ENCODE measurements at regions not wholly inside any gene's neighbourhood (a gene's known extent, or its start where the extent isn't known, plus 50 kb on each side); places are given as distances from the start of the nearest gene placed in this dataset.
A peak's percentile ranks its signal among the peaks of the same experiment; 100 is the strongest.

DNA sequence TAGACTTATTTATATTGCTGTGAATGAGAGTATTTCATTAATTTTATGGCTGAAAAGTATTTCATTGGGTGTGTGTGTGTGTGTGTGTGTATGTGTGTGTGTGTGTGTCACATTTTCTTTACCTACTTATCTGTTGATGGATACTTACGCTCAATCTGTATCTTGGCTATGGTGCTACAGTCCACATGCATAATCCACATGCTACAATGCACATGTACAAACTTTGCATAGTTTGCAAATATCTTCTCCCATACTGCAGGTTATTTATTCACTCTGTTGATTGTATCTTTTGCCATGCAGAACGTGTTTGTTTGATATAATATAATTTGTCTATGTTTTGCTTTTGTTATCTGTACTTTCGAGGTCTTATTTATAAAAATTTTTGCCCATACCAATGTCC lies 167.8 kb downstream of the RAB28 start:
- DNase-seq: no peak

GRCh38 chr4:13313856-13314255 lies 170.3 kb downstream of the RAB28 start:
- DNase-seq: no peak

- no peak for DNase-seq
Measured at GRCh38 chr4:13312264-13312663, 171.9 kb downstream of the RAB28 start.

GRCh38 chr4:13309751-13310150 lies 174.4 kb downstream of the RAB28 start:
- no peak for DNase-seq

- no peak for DNase-seq
Measured at GRCh38 chr4:13306356-13306755, 177.8 kb downstream of the RAB28 start.

GRCh38 chr4:13302876-13303275 lies 181.3 kb downstream of the RAB28 start:
- DNase-seq: no peak

- no peak for DNase-seq
Measured at GRCh38 chr4:13299343-13299742, 184.8 kb downstream of the RAB28 start.

DNA sequence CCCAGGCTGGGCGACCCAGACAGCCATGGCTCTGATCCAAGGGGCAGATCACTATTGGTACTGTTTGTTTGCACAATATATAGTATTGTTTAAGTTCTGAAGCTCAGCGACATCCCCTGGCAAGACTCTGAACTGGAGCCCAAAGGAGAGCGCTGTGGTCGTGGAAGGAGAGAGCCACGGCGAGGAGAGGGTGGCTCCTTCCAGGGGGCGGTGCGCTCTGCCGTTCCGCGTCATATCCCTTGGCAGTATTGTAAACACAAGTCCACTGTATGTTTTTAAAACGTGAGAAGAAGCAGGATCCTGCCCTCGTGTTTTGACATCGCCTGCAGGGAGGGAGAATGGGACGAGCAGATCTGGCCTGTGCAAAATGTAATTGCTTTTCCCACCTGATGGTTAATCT lies 185.5 kb downstream of the RAB28 start:
- DNase-seq: peak; percentile 75

GRCh38 chr4:13296986-13297385 lies 187.2 kb downstream of the RAB28 start:
- no peak for DNase-seq

DNA sequence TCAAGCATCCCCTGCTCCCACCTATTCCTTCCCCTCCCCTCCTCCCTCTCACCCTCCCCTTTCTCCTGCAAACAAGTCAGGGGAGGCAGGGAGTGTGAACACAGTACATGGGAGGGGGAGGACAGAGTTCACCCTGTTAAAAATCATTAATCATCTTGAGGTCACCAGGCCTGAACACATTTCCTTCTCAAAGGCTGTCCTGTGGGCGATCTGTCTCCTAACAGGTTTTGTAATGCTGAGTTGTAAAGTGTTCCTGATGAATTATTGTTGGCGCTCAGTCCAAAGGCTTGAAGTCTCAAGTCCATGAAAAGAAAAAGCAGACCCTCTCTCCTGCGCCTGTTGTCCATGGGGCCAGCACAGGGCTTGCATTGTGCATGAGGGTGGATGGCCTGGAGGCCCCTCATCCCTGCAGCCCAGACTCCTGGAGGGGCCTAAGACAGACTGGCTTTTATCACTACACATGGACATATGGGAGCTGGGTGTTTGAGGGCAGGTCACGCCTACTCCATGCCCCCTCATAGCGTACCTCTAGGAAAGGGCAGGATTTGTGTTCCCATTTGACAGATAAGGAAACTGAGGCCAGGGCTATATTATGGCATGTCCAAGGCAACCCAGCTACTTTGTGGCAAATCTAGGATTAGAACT lies 189.1 kb downstream of the RAB28 start:
- peak; percentile 34 for DNase-seq

DNA sequence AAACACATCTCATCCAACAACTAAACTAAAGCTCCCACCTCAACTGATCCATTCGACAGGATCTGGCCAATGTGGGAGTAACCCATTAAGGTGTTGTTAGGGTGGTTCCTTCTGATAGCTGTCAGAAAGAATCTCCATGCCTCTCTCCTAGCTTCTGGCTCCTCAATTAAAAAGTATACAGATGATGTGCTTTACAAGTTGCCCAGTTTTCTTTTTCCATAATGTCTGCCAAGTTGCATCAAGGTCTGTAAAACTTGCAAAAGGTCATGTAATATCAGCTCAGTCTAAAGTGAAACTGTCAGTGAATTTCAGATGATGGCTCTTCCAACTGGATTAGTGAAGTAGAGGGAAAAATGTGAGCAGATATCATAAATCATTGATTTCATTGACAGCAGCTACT lies 191.8 kb downstream of the RAB28 start:
- DNase-seq: no peak

GRCh38 chr4:13289391-13289790 lies 194.7 kb downstream of the RAB28 start:
- DNase-seq: no peak

GRCh38 chr4:13285336-13285735 lies 198.8 kb downstream of the RAB28 start:
- DNase-seq: no peak

DNA sequence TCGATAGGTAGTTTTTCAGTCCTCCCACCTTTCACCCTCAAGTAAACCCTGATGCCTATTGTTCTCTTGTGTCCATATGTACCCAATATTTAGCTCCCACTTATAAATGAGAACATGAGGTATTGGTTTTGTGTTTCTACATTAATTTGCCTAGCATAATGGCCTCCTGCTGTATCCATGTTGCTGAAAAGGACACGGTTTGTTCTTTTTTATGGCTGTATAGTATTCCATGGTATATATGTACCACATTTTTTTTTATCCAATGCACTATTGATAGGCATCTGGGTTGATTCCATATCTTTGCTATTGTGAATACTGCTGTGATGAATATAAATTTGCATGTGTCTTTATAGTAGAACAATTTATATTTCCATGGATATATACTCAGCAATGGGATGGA lies 199.2 kb downstream of the RAB28 start:
- no peak for DNase-seq

- DNase-seq: no peak
Measured at GRCh38 chr4:13276357-13276756, 207.8 kb downstream of the RAB28 start.

- DNase-seq: no peak
Measured at GRCh38 chr4:13268703-13269102, 215.4 kb downstream of the RAB28 start.

- no peak for DNase-seq
Measured at GRCh38 chr4:13268165-13268564, 216.0 kb downstream of the RAB28 start.

- DNase-seq: no peak
Measured at GRCh38 chr4:13267091-13267490, 217.0 kb downstream of the RAB28 start.

- DNase-seq: no peak
Measured at GRCh38 chr4:13266687-13267086, 217.5 kb downstream of the RAB28 start.

GRCh38 chr4:13263967-13264525 lies 220.1 kb downstream of the RAB28 start:
- DNase-seq: no peak

DNA sequence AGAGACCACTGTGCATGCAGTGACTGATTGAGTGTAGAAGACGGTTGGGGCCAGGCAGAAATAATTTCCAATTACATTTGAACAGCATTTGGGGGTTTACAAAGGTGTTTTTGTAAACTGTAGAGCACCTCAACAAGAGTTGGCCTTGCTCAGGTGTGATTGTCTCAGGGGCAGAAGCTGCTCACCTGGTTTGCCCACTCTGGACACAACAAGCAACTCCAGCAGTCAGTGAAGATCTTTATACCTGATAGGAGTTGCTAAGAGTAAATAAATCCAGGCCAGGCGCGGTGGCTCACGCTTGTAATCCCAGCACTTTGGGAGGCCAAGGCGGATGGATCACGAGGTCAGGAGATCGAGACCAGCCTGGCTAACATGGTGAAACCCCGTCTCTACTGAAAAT lies 221.3 kb downstream of the RAB28 start:
- no peak for DNase-seq

GRCh38 chr4:13261486-13262257 lies 222.5 kb downstream of the RAB28 start:
- peak; percentile 17 for DNase-seq

DNA sequence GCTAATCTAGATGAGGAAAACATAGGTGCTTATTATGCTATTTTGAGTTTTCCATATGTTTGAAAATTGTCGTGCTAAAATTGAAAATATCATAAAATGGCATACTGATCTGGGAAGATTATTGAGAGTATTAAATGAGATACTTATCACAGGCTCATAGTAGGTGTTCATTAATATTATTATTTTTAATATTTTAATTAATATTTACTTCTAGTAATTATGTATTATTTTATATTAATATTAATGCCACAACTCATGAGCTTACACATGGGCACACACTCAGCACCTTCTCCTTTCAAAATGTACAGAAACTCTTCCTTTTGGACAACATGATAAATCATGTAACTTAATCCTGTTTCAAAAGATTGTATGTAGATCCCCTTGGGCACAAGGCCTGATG lies 223.6 kb downstream of the RAB28 start:
- no peak for DNase-seq

DNA sequence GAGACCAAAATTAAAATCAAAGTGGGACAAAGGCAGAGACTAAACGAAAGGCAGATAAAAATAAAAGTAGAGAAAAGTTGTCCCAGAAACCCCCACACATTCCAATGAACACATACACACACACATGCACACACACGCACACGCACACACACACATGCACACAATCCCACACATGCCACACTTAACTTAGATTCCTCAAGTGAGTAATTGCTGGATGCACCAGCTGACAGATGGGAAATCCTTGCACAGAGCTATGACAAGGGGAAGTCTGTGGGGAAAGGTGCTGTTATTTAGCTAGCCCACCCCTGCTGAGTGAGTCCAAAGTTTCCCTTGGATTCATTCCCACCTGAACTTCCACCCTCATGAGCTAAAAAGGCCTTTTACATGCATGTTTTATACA lies 233.9 kb downstream of the RAB28 start:
- peak; percentile 7 for DNase-seq
